Right atrium auricular region (tissue), 2 donors: ENCODE measurements at regions not wholly inside any gene's neighbourhood (a gene's known extent, or its start where the extent isn't known, plus 50 kb on each side); places are given as distances from the start of the nearest gene placed in this dataset.

Source experiments
- DNase-seq: peaks from one replicate; pipeline ENCODE4 v3.0.0-alpha.2; 2019; ENCODE audit warnings: low spot score
- H3K27ac ChIP-seq, 2 donors: fragments of 200-600 bp; sonication (generic); 1 replicate in 1 of 2; 2 replicates in 1 of 2; pipeline ENCODE4 v1.5.1; 2016 to 2019
- H3K27me3 ChIP-seq, 2 donors: fragments of 200-600 bp; sonication (generic); one replicate each; pipeline versions ENCODE4 v1.5.1 to v1.6.0; 2017 to 2019
- H3K36me3 ChIP-seq: fragments of 200-600 bp; sonication (generic); one replicate; pipeline ENCODE4 v1.5.1; 2016
- H3K4me1 ChIP-seq, 2 donors: fragments of 200-600 bp; sonication (generic); one replicate each; pipeline versions ENCODE4 v1.5.1 to v1.6.0; 2017 to 2019
- H3K4me3 ChIP-seq, 2 donors: fragments of 200-600 bp; sonication (generic); 1 replicate in 1 of 2; 2 replicates in 1 of 2; pipeline ENCODE4 v1.5.1; 2017 to 2019; ENCODE audit warnings: mild to moderate bottlenecking in 1 of 2, moderate library complexity in 1 of 2
- H3K9me3 ChIP-seq, 2 donors: fragments of 200-600 bp; sonication (generic); one replicate each; pipeline ENCODE4 v1.5.1; 2019
- CTCF ChIP-seq, 2 donors: fragments of 200-600 bp; sonication (generic); IDR thresholded peaks; one replicate each; pipeline ENCODE4 v1.5.1; 2019; ENCODE audit warnings: antibody characterized with exemption in 2 of 2

- H3K36me3 ChIP-seq, result no peaks in the 10 kb centered on the region
- no peak for TF ChIP-seq CTCF (IDR thresholded peaks at IDR 0.05)
- H3K4me1 ChIP-seq, result no peaks in the 10 kb centered on the region
- no peak for DNase-seq
- H3K27ac ChIP-seq, result no peak overlapping the region
- no peak overlapping the region for H3K4me3 ChIP-seq
- H3K27me3 ChIP-seq, result no peaks in the 10 kb centered on the region
- no peaks in the 10 kb centered on the region for H3K9me3 ChIP-seq
Observed at GRCh38 chr11:101182467-101182866, 52.9 kb upstream of the PGR start.

DNA sequence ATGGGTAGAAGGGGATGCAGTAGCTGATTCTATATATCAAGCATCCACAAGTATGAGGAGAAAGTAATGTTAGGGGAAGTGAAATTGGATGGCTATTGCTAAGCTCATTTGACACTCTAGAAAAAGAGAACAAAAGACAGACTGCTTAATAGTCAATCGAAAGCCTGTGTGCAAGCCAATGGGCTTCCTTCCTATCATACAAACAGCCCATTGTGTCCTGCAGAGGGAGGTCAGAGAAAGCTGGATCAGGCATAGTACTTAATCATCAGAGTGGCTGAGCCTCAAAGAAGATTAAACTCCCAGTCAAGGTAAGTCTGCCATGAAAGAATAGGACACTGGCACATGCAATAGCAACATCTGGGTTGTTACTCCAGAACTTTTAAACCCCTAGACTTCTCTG, 50.9 kb upstream of the PGR start:
- Histone ChIP-seq H3K36me3 (no peaks in the 10 kb centered on the region), H3K4me1 (no peaks in the 10 kb centered on the region), H3K27me3 (no peaks in the 10 kb centered on the region), H3K9me3 (no peaks in the 10 kb centered on the region), H3K4me3 (no peak overlapping the region), H3K27ac (no peak overlapping the region)
- no peak for DNase-seq
- no peak for TF ChIP-seq CTCF (IDR thresholded peaks at IDR 0.05)
